Stimulated activated naive CD8-positive, alpha-beta T cell treated with anti-CD3 and anti-CD28 coated beads, Interleukin-15, amount 100 ng/mL, for 72 hours (primary cell): ENCODE measurements at regions not wholly inside any gene's neighbourhood (a gene's known extent, or its start where the extent isn't known, plus 50 kb on each side); places are given as distances from the start of the nearest gene placed in this dataset.

Experiments used
- ATAC-seq: fragments of 150-1000 bp; cut with Tn5 transposase; 2 replicates; pipeline ENCODE4 v1.10.0; 2021; ENCODE audit warnings: mild to moderate bottlenecking, moderate library complexity
- DNase-seq, 2 donors: peaks; one replicate each; pipeline ENCODE4 v3.0.0; 2021 to 2022
- H3K27ac Mint-ChIP-seq, 2 donors: one replicate each; pipeline ENCODE4 v1.8.0; 2022; ENCODE audit warnings: mild to moderate bottlenecking in 2 of 2, mixed read lengths in 2 of 2, moderate library complexity in 2 of 2
- H3K27me3 Mint-ChIP-seq: one replicate; pipeline ENCODE4 v1.8.0; 2022; ENCODE audit warnings: mixed read lengths
- H3K4me1 Mint-ChIP-seq: one replicate; pipeline ENCODE4 v1.8.0; 2022; ENCODE audit warnings: mild to moderate bottlenecking, mixed read lengths
- H3K4me3 Mint-ChIP-seq, 2 donors: one replicate each; pipeline ENCODE4 v1.8.0; 2022; ENCODE audit warnings: mild to moderate bottlenecking in 2 of 2, mixed read lengths in 2 of 2, moderate library complexity in 1 of 2
- H3K9me3 Mint-ChIP-seq, 2 donors: one replicate each; pipeline ENCODE4 v1.8.0; 2022; ENCODE audit warnings: mixed read lengths in 2 of 2

- no peaks in the 10 kb centered on the region for H3K27me3 Mint-ChIP-seq
These were observed 170.8 kb upstream of the ADAMTS16 start for GRCh38 chr5:4969351-4969750.

GRCh38 chr5:4970171-4970570, 170.0 kb upstream of the ADAMTS16 start:
- Mint-ChIP-seq H3K4me3 (no peak overlapping the region), H3K9me3 (peaks cover 4 to 6% of the 10 kb centered on the region in 2 donors), H3K27ac (no peak overlapping the region), H3K27me3 (no peaks in the 10 kb centered on the region), H3K4me1 (no peaks in the 10 kb centered on the region)
- ATAC-seq (no peak), DNase-seq (no peak)

More at GRCh38 chr5:4969351-4969750, 170.8 kb upstream of the ADAMTS16 start:
- Mint-ChIP-seq H3K4me3 (no peak overlapping the region), H3K9me3 (peaks cover 0 to 6% of the 10 kb centered on the region in 2 donors), H3K4me1 (no peaks in the 10 kb centered on the region), H3K27ac (no peak overlapping the region)
- DNase-seq (no peak), ATAC-seq (no peak)

DNA sequence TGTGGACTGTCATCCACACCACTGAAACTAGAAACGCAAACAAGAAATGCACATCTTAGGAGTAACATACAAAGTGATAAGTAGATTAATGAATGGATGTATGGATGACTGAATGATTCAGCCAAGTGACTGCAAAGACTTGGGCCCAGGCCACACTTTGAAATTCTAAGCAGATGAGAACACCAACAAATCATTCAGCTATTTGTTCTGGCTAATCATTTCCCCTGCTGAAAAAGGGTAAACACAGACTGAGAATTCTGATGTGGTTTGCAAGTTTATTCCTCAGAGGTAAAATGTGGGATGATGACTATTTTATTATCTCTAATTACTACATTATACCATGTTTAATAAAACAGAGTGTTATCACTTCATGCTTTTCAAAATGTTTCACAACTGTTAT, 163.2 kb upstream of the ADAMTS16 start:
- Mint-ChIP-seq H3K4me3 (no peak overlapping the region), H3K9me3 (peaks cover 0 to 6% of the 10 kb centered on the region in 2 donors)
- ATAC-seq: no peak

DNA sequence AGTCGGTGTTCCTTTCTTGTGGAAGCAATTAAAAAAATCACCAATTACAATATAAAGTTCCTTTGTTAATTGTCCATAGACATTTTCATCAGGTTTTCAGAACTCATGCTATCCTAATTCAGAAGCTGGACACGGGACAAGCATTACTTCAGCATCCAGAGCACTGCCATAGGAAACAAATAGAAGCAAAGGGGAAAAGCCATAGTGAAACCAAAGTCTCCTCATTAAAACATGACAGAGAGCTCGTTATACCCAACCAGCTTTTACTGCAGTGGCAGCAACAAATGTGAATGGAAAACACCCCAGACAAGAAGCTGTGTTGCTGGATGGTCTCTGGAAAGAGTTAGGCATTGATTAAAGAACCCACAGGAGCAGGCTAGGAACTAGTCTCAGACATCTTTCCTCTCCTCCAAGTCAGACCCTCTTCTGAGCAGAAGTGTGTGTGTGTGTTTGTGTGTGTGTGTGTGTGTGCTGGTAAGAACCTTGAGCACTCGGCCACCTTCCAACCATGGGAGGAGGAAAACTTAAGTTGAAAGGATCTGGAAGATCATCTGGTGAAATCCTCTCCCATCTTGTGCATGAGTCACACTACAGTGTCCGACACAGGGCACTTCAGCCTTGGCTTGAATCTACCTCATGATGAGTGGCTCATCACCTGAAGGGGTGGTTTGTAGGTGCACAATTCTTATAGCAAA, 162.6 kb upstream of the ADAMTS16 start:
- no peaks in the 10 kb centered on the region for H3K4me1 Mint-ChIP-seq
- no peak overlapping the region for H3K4me3 Mint-ChIP-seq
- H3K9me3 Mint-ChIP-seq: peaks cover 0 to 6% of the 10 kb centered on the region in 2 donors
- ATAC-seq: no peak
- no peaks in the 10 kb centered on the region for H3K27me3 Mint-ChIP-seq
- no peak overlapping the region for H3K27ac Mint-ChIP-seq
- no peak for DNase-seq

More for the DNA sequence above, 163.2 kb upstream of the ADAMTS16 start:
- Mint-ChIP-seq H3K4me1 (no peaks in the 10 kb centered on the region), H3K27ac (no peak overlapping the region), H3K27me3 (no peaks in the 10 kb centered on the region)
- no peak for DNase-seq

- Mint-ChIP-seq H3K4me1 (no peaks in the 10 kb centered on the region), H3K27ac (no peak overlapping the region), H3K4me3 (no peak overlapping the region), H3K9me3 (peaks cover 0 to 1% of the 10 kb centered on the region in 2 donors), H3K27me3 (no peaks in the 10 kb centered on the region)
- ATAC-seq: no peak
- DNase-seq: no peak
These were observed 159.9 kb upstream of the ADAMTS16 start for GRCh38 chr5:4980201-4980600.

- no peaks in the 10 kb centered on the region for H3K4me1 Mint-ChIP-seq
- ATAC-seq (no peak), DNase-seq (no peak)
- no peaks in the 10 kb centered on the region for H3K9me3 Mint-ChIP-seq
- no peak overlapping the region for H3K27ac Mint-ChIP-seq
- H3K27me3 Mint-ChIP-seq: no peaks in the 10 kb centered on the region
- H3K4me3 Mint-ChIP-seq: no peak overlapping the region
These were observed 158.5 kb upstream of the ADAMTS16 start for GRCh38 chr5:4981608-4982007.

GRCh38 chr5:4983701-4984100, 156.4 kb upstream of the ADAMTS16 start:
- ATAC-seq (no peak), DNase-seq (no peak)
- Mint-ChIP-seq H3K27me3 (no peaks in the 10 kb centered on the region), H3K4me3 (no peak overlapping the region), H3K9me3 (peaks cover 4 to 7% of the 10 kb centered on the region in 2 donors), H3K27ac (no peak overlapping the region), H3K4me1 (no peaks in the 10 kb centered on the region)

DNA sequence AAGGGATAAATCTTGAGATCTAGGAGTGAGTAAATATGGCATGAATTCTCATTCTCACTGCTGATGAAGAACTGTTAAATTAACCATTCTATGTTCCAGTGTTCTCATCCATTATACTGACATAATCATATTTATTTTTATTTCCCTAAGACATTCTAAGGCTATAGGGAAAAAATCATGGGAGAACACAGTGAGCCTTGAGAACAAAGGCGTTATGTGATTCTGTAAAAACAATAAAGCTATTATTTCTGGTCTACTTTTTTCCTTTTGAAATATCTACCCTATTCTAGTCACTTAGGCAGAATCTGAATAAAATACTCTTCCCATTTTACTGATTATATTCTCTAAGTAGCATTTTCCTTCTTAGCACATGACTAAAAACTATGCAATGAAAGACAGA, 155.7 kb upstream of the ADAMTS16 start:
- H3K27ac Mint-ChIP-seq: no peak overlapping the region
- no peak overlapping the region for H3K4me3 Mint-ChIP-seq
- ATAC-seq: no peak
- no peak for DNase-seq
- H3K4me1 Mint-ChIP-seq: no peaks in the 10 kb centered on the region
- no peaks in the 10 kb centered on the region for H3K27me3 Mint-ChIP-seq
- peaks cover 4 to 7% of the 10 kb centered on the region in 2 donors for H3K9me3 Mint-ChIP-seq

GRCh38 chr5:4987431-4987830, 152.7 kb upstream of the ADAMTS16 start:
- H3K4me1 Mint-ChIP-seq: no peaks in the 10 kb centered on the region
- H3K27me3 Mint-ChIP-seq: no peaks in the 10 kb centered on the region
- ATAC-seq (no peak), DNase-seq (no peak)
- H3K27ac Mint-ChIP-seq: no peak overlapping the region
- H3K4me3 Mint-ChIP-seq: no peak overlapping the region
- peaks cover 4 to 7% of the 10 kb centered on the region in 2 donors for H3K9me3 Mint-ChIP-seq

DNA sequence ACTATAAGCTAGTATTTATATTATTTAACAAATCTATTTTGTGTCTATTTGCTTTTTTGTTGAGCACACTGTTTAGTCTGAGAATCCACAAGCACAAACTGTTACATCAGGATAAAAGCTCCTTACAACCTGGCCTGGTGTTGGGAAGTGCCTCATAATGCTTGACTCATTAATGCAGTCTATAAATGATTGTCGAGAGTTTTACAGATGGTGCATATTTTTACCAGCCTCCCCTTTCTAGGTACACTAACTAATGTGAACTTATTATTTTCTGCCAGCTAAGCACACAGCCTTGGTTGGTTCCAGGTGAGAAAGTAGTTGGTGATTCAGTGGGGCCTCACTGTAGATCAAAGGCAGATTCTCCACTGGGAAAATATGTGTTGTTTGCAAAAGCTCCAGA, 151.0 kb upstream of the ADAMTS16 start:
- Mint-ChIP-seq H3K4me3 (no peak overlapping the region), H3K27ac (no peak overlapping the region), H3K9me3 (peaks cover 4 to 7% of the 10 kb centered on the region in 2 donors), H3K27me3 (no peaks in the 10 kb centered on the region), H3K4me1 (no peaks in the 10 kb centered on the region)
- DNase-seq: no peak
- no peak for ATAC-seq

DNA sequence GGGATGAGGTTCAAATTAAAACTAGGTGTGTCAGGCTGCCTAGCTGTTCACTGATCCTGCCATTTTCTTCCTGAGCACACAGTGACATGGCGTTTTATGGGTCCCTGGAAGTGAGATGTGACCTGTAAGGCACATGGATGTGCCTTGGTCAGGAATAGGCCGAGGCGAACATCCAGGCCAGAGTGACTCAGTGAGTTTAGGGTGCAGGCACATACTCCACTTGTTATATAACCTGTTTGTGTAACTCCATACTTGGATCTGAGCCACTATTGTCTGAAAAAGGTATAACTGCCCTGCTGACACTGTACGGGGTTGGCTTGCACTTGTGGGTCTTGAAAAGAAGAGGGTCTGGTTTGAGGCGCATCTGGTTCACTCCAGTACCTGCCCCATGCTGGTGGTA, 150.1 kb upstream of the ADAMTS16 start:
- no peak for DNase-seq
- no peaks in the 10 kb centered on the region for H3K27me3 Mint-ChIP-seq
- H3K4me3 Mint-ChIP-seq: no peak overlapping the region
- peaks cover 4 to 7% of the 10 kb centered on the region in 2 donors for H3K9me3 Mint-ChIP-seq
- ATAC-seq: no peak
- no peak overlapping the region for H3K27ac Mint-ChIP-seq
- no peaks in the 10 kb centered on the region for H3K4me1 Mint-ChIP-seq

GRCh38 chr5:4990462-4990861, 149.7 kb upstream of the ADAMTS16 start:
- DNase-seq: no peak
- Mint-ChIP-seq H3K27ac (no peak overlapping the region), H3K27me3 (no peaks in the 10 kb centered on the region), H3K4me1 (no peaks in the 10 kb centered on the region), H3K4me3 (no peak overlapping the region), H3K9me3 (peaks cover 4 to 7% of the 10 kb centered on the region in 2 donors)
- no peak for ATAC-seq

GRCh38 chr5:4991925-4992324, 148.2 kb upstream of the ADAMTS16 start:
- DNase-seq (no peak), ATAC-seq (no peak)
- H3K4me3 Mint-ChIP-seq: no peak overlapping the region
- H3K4me1 Mint-ChIP-seq: no peaks in the 10 kb centered on the region
- H3K9me3 Mint-ChIP-seq: peaks cover 4 to 6% of the 10 kb centered on the region in 2 donors
- no peaks in the 10 kb centered on the region for H3K27me3 Mint-ChIP-seq
- H3K27ac Mint-ChIP-seq: no peak overlapping the region

DNA sequence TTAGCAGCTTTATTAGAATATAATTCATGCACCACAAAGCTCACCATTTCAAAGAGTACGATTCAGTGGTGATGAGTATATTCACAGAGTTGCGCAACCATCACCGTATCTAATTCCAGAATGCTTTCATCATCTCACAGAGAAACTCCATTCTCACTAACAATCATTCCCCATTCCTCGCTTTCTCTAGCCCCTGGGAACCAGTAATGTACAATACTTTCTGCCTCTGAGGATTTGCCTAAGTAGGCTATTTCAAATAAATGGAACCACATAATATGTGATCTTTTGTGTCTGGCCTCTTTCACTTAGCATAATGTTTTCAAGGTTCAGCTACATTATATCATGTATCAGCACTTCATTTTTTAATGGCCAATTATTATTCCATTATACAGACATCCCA, 145.1 kb upstream of the ADAMTS16 start:
- Mint-ChIP-seq H3K4me3 (no peak overlapping the region), H3K27me3 (no peaks in the 10 kb centered on the region), H3K9me3 (no peaks in the 10 kb centered on the region), H3K4me1 (no peaks in the 10 kb centered on the region), H3K27ac (no peak overlapping the region)
- ATAC-seq (no peak), DNase-seq (no peak)

DNA sequence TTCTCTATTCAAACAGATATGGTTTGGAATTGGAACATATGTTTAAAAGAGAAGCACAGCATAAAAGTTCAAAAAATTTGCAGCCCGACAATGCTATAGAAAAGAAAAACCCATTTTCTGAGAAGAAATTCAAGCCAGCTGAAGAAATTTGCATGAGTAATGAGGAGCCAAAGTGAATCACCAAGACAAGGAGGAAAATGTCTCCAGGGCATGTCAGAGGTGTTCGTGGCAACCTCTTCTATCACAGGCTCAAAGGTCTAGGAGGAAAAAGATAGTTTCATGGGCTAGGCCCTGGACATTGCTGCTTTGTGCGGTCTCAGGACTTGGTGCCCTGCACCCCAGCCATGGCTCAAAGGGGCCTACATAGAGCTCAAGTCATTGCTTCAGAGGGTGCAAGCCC, 134.8 kb upstream of the ADAMTS16 start:
- no peak overlapping the region for H3K4me3 Mint-ChIP-seq
- peaks cover 9 to 11% of the 10 kb centered on the region in 2 donors for H3K9me3 Mint-ChIP-seq
- no peak for ATAC-seq
- H3K4me1 Mint-ChIP-seq: no peaks in the 10 kb centered on the region
- no peak overlapping the region for H3K27ac Mint-ChIP-seq
- DNase-seq: no peak
- no peaks in the 10 kb centered on the region for H3K27me3 Mint-ChIP-seq

DNA sequence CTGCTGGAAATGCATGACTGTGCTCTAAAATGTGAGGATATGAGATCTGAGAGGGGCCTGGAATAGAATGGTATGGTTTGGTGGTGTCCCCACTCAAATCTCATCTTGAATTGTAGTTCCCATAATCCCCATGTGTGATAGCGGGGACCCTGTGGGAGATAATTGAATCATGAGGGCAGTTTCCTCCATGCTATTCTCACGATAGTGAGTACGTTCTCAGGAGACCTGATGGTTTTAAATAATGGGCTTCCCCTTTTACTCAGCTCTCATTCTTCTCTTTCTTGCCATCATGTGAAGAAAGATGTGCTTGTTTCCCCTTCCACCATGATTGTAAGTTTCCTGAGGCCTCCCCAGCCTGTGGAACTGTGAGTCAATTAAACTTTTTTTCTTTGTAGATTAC, 133.6 kb upstream of the ADAMTS16 start:
- H3K27me3 Mint-ChIP-seq: no peaks in the 10 kb centered on the region
- no peaks in the 10 kb centered on the region for H3K4me1 Mint-ChIP-seq
- no peak overlapping the region for H3K27ac Mint-ChIP-seq
- DNase-seq (no peak), ATAC-seq (no peak)
- H3K9me3 Mint-ChIP-seq: peaks cover 14 to 16% of the 10 kb centered on the region in 2 donors
- H3K4me3 Mint-ChIP-seq: no peak overlapping the region

DNA sequence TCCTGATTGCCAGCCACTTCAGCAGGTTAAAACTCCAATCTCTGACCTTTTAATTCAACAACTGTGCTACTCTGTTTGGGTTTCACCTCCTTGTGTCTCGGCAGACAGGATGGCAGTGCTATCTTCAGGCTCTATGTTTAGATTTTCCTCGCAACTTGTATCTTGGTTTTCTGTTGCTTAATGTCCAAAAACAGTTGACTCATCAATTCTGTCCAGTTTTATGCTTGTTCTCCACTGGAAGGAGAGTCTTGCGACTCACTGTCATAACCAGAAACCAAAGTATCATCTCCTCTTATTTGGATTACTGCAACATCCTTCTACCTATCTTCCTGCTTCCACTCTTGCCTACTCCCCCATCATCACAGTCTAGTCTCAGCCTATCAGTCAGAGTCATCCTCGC, 130.9 kb upstream of the ADAMTS16 start:
- Mint-ChIP-seq H3K4me1 (no peaks in the 10 kb centered on the region), H3K27ac (no peak overlapping the region), H3K4me3 (no peak overlapping the region), H3K9me3 (peaks cover 14 to 16% of the 10 kb centered on the region in 2 donors), H3K27me3 (no peaks in the 10 kb centered on the region)
- ATAC-seq: no peak
- no peak for DNase-seq
